Urinary bladder (tissue), 3 donors: ENCODE measurements at regions not wholly inside any gene's neighbourhood (a gene's known extent, or its start where the extent isn't known, plus 50 kb on each side); places are given as distances from the start of the nearest gene placed in this dataset.

Experiments
- DNase-seq: peaks from one replicate; pipeline ENCODE4 v3.0.0-alpha.2; 2015; ENCODE audit errors: extremely low spot score
- H3K27ac ChIP-seq: one replicate; pipeline ENCODE4 v1.5.1; 2013; ENCODE audit warnings: low read depth, mild to moderate bottlenecking, moderate library complexity
- H3K36me3 ChIP-seq: one replicate; pipeline ENCODE4 v1.6.1; 2013; ENCODE audit warnings: mild to moderate bottlenecking, moderate library complexity; ENCODE audit not compliant: insufficient read depth
- H3K4me1 ChIP-seq: one replicate; pipeline ENCODE4 v1.6.1; 2013; ENCODE audit warnings: mild to moderate bottlenecking, moderate library complexity; ENCODE audit not compliant: insufficient read depth
- H3K4me3 ChIP-seq: one replicate; pipeline ENCODE4 v1.5.1; 2013; ENCODE audit warnings: low read depth, low read length
- WGBS: extraction: QIAGEN DNeasy Blood & Tissue Kit; methylation state at CpG from one replicate; pipeline ENCODE4 v1.1.7; 2013; 5-methylcytosine and 5-hydroxymethylcytosine counted together
- donor health status: healthy with polysubstance abuse.
- donor health status: healthy.

DNA sequence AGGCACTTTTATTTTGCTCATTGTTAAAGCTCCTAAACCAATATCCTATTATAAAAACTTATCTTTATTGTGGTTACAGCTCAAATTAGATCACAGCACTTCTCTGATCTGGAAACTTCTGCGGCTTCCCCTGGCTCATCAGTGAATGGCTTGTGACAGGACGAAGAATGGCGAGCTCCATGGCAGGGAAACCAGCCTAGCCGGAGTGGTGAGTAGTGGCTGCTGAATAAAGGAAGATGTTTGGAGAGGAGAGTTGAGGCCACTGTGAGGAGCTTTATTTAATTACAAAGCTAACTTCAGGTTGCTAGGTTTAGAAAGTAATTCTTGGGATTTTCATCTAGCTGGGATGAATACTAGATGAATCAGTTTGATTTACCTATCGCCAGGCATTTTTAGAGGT, 213.5 kb downstream of the CYRIA start:
- Histone ChIP-seq H3K4me3 (no peak overlapping the region), H3K36me3 (no peaks in the 10 kb centered on the region), H3K27ac (no peak overlapping the region), H3K4me1 (no peaks in the 10 kb centered on the region)
- DNase-seq: no peak
- 82% methylated on average over 5 of the region's 5 CpGs for WGBS

DNA sequence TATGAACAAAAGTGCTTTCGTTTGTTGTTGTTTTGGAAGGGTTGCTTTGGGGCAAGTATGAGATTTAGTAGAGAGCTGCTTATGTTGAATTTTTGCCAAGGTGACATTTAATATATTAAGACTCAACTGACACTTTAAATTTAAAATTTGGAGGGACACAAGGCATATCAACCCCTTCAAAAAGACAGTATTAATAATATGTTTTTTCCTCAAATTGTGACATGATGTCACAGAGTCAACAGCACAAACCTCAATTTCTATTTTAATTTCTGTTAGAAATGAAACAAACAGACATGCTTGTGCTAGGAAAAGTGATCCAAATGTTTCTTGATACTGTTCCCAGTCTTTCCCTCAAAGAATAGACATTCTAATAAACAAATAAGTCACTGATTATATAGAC, 218.9 kb downstream of the CYRIA start:
- no peaks in the 10 kb centered on the region for H3K36me3 ChIP-seq
- H3K27ac ChIP-seq: no peak overlapping the region
- no peak overlapping the region for H3K4me3 ChIP-seq
- WGBS: 62% methylated on average over 1 of the region's 1 CpG
- H3K4me1 ChIP-seq: no peaks in the 10 kb centered on the region
- DNase-seq: no peak

GRCh38 chr2:16442971-16443370, 222.7 kb downstream of the CYRIA start:
- WGBS: 97% methylated on average over 1 of the region's 1 CpG
- Histone ChIP-seq H3K4me3 (no peak overlapping the region), H3K4me1 (no peaks in the 10 kb centered on the region), H3K36me3 (no peaks in the 10 kb centered on the region), H3K27ac (no peak overlapping the region)
- DNase-seq: no peak

DNA sequence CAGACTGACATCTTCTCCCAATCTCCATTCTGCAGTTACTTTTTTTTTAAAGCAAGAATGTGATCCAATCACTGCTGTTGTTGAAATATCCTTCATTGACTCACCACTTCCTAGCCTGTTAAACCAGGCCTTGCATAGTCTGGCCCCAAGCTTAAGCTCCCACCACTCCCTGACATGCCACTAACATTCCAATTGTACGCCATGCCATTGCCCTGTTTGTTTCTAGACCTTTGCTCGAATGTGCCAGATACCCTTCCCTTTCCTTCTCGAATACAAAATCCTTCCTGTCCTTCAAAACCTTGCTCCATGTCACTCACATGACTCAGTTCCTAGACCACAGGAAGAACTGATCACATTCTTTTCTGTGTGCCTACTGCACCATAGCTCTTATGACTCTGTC, 224.2 kb downstream of the CYRIA start:
- WGBS: 87% methylated on average over 3 of the region's 3 CpGs
- no peak overlapping the region for H3K4me3 ChIP-seq
- no peak for DNase-seq
- no peak overlapping the region for H3K27ac ChIP-seq
- no peaks in the 10 kb centered on the region for H3K4me1 ChIP-seq
- H3K36me3 ChIP-seq: no peaks in the 10 kb centered on the region

- WGBS: 64% methylated on average over 4 of the region's 4 CpGs
- no peak overlapping the region for H3K27ac ChIP-seq
- no peak for DNase-seq
- H3K4me1 ChIP-seq: no peaks in the 10 kb centered on the region
- no peaks in the 10 kb centered on the region for H3K36me3 ChIP-seq
- H3K4me3 ChIP-seq: no peak overlapping the region
Measured at GRCh38 chr2:16440898-16441297, 224.7 kb downstream of the CYRIA start.

GRCh38 chr2:16438613-16439321, 226.9 kb downstream of the CYRIA start:
- WGBS: 48% methylated on average over 8 of the region's 8 CpGs
- Histone ChIP-seq H3K4me3 (no peak overlapping the region), H3K36me3 (no peaks in the 10 kb centered on the region), H3K27ac (no peak overlapping the region), H3K4me1 (no peaks in the 10 kb centered on the region)
- DNase-seq: no peak

- no peak overlapping the region for H3K4me3 ChIP-seq
- 62% methylated on average over 5 of the region's 5 CpGs for WGBS
- no peak overlapping the region for H3K27ac ChIP-seq
- DNase-seq: no peak
- no peaks in the 10 kb centered on the region for H3K36me3 ChIP-seq
- no peaks in the 10 kb centered on the region for H3K4me1 ChIP-seq
Measured at GRCh38 chr2:16437189-16437588, 228.4 kb downstream of the CYRIA start.

DNA sequence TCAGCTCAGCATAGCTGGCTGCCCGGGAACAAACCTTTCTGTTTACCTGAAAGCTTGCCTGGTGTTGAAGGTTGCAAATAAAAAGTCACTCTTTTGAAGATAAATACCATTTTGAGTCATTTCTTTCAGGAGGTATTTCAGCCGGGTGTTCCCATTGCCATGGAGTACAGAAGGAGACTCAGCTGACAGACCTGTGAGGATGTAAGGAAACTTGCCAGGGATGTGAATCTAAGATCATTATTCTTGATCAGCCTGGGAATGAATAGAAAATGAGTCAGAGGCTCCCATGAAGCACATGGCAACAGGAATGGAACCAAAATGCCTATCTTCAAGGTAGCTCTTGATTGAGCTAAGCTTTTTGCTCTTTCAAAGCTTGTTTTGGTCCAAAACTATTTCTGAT, 231.2 kb downstream of the CYRIA start:
- Histone ChIP-seq H3K36me3 (no peaks in the 10 kb centered on the region), H3K4me3 (no peak overlapping the region), H3K4me1 (no peaks in the 10 kb centered on the region), H3K27ac (no peak overlapping the region)
- no peak for DNase-seq
- 63% methylated on average over 2 of the region's 2 CpGs for WGBS

- no peak overlapping the region for H3K4me3 ChIP-seq
- no peak for DNase-seq
- H3K36me3 ChIP-seq: no peaks in the 10 kb centered on the region
- H3K27ac ChIP-seq: no peak overlapping the region
- WGBS: 74% methylated on average over 3 of the region's 3 CpGs
- H3K4me1 ChIP-seq: no peaks in the 10 kb centered on the region
Measured at GRCh38 chr2:16430846-16431245, 234.8 kb downstream of the CYRIA start.

GRCh38 chr2:16429431-16430145, 236.0 kb downstream of the CYRIA start:
- H3K4me3 ChIP-seq: no peak overlapping the region
- DNase-seq: no peak
- H3K4me1 ChIP-seq: no peaks in the 10 kb centered on the region
- H3K36me3 ChIP-seq: no peaks in the 10 kb centered on the region
- no peak overlapping the region for H3K27ac ChIP-seq
- 63% methylated on average over 2 of the region's 2 CpGs for WGBS

- H3K4me3 ChIP-seq: no peak overlapping the region
- DNase-seq: no peak
- no peaks in the 10 kb centered on the region for H3K4me1 ChIP-seq
- 54% methylated on average over 2 of the region's 2 CpGs for WGBS
- H3K36me3 ChIP-seq: no peaks in the 10 kb centered on the region
- no peak overlapping the region for H3K27ac ChIP-seq
Measured at GRCh38 chr2:16429002-16429401, 236.6 kb downstream of the CYRIA start.

- H3K4me1 ChIP-seq: no peaks in the 10 kb centered on the region
- H3K27ac ChIP-seq: no peak overlapping the region
- no peak overlapping the region for H3K4me3 ChIP-seq
- peak; percentile 11 for DNase-seq
- WGBS: 14% methylated on average over 6 of the region's 6 CpGs
- no peaks in the 10 kb centered on the region for H3K36me3 ChIP-seq
Measured at GRCh38 chr2:16425462-16426336, 239.9 kb downstream of the CYRIA start.

- H3K4me1 ChIP-seq: no peaks in the 10 kb centered on the region
- no peak overlapping the region for H3K27ac ChIP-seq
- 79% methylated on average over 1 of the region's 1 CpG for WGBS
- DNase-seq: no peak
- no peak overlapping the region for H3K4me3 ChIP-seq
- no peaks in the 10 kb centered on the region for H3K36me3 ChIP-seq
Measured at GRCh38 chr2:16420421-16420820, 245.2 kb downstream of the CYRIA start.

GRCh38 chr2:16417726-16418125, 247.9 kb downstream of the CYRIA start:
- WGBS: 91% methylated on average over 3 of the region's 3 CpGs
- H3K4me3 ChIP-seq: no peak overlapping the region
- H3K27ac ChIP-seq: no peak overlapping the region
- no peaks in the 10 kb centered on the region for H3K4me1 ChIP-seq
- H3K36me3 ChIP-seq: no peaks in the 10 kb centered on the region
- no peak for DNase-seq
